Activated CD4-positive, alpha-beta memory T cell treated with anti-CD3 and anti-CD28 coated beads, Interleukin-2, amount 10 ng/mL, durations not matched to agents 7 days and 5 days (primary cell): ENCODE measurements at regions not wholly inside any gene's neighbourhood (a gene's known extent, or its start where the extent isn't known, plus 50 kb on each side); places are given as distances from the start of the nearest gene placed in this dataset.

Source experiments
- CTCF ChIA-PET: fragments of 350-600 bp; sonication (Branson Sonifier 250); formaldehyde crosslinking; loops from one replicate; lab custom pipeline; 2021; ENCODE audit warnings: antibody characterized with exemption, inconsistent platforms; lab: Charles Lee
- POLR2A ChIA-PET: fragments of 350-600 bp; sonication (Branson Sonifier 250); formaldehyde crosslinking; loops from one replicate; lab custom pipeline; 2021; ENCODE audit warnings: antibody characterized with exemption; lab: Charles Lee
- DNase-seq: peaks from one replicate; pipeline ENCODE4 v3.0.0-alpha.2; 2020
- H3K27ac Mint-ChIP-seq: one replicate; pipeline ENCODE4 v1.8.0; 2021; ENCODE audit warnings: mild to moderate bottlenecking, mixed read lengths
- H3K27me3 Mint-ChIP-seq: one replicate; pipeline ENCODE4 v1.8.0; 2021; ENCODE audit warnings: mixed read lengths
- H3K36me3 Mint-ChIP-seq: one replicate; pipeline ENCODE4 v1.8.0; 2021; ENCODE audit warnings: low read depth, mixed read lengths
- H3K4me1 Mint-ChIP-seq: one replicate; pipeline ENCODE4 v1.8.0; 2021; ENCODE audit warnings: mixed read lengths
- H3K4me3 Mint-ChIP-seq: one replicate; pipeline ENCODE4 v1.8.0; 2021; ENCODE audit warnings: mild to moderate bottlenecking, mixed read lengths
- H3K9me3 Mint-ChIP-seq: one replicate; pipeline ENCODE4 v1.8.0; 2021; ENCODE audit warnings: mixed read lengths

DNA sequence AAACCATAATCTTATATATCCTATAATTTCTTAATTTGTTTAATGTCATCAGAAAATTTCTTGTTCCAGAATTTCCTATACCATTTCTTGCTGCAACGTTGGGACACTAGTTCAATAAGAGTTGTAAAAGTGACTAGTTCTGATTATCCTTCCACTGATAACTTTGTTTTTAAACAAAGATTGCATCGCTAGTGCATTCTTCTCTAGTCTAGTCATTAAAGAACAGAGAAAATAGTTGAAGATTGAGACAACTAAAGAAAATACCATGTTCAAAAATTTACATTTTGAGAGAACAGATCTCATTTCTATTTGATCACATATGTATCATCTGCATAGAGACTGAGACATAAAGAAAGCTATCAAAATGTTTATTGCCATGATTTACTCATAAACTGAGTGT lies 1888.2 kb downstream of the EFNA5 start:
- Mint-ChIP-seq H3K36me3 (no peaks in the 10 kb centered on the region), H3K4me3 (no peak overlapping the region), H3K4me1 (no peaks in the 10 kb centered on the region), H3K9me3 (peaks cover under 1% of the 10 kb centered on the region), H3K27me3 (no peaks in the 10 kb centered on the region), H3K27ac (no peak overlapping the region)
- DNase-seq: no peak
- POLR2A ChIA-PET: no interaction called here
- CTCF ChIA-PET: no interaction called here

- Mint-ChIP-seq H3K9me3 (peaks cover 2% of the 10 kb centered on the region), H3K27me3 (no peaks in the 10 kb centered on the region), H3K4me1 (no peaks in the 10 kb centered on the region), H3K27ac (no peak overlapping the region), H3K36me3 (no peaks in the 10 kb centered on the region), H3K4me3 (no peak overlapping the region)
- no peak for DNase-seq
- ChIA-PET POLR2A (no interaction called here), CTCF (no interaction called here)
Observed at GRCh38 chr5:105773241-105773640, 1897.5 kb downstream of the EFNA5 start.

DNA sequence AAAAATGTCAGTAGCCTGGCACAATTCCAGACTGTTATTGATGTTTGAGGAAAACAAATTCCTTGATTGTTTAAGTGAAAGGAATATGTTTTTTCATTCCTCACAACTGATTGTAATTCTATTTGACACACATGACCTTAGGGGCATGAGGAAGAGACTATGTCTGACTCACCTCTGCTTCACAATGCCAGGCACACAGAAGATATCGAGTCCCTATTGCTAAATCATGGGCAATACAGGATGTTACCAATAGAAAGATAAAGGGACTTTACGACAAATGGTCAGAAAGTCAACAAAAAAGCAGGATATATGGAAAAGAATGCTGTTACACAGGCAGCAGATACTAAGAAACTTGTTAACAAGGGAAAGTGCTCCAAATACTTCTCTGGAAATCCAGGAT lies 1903.5 kb downstream of the EFNA5 start:
- H3K27me3 Mint-ChIP-seq: no peaks in the 10 kb centered on the region
- ChIA-PET CTCF (no interaction called here), POLR2A (no interaction called here)
- DNase-seq: no peak
- H3K4me1 Mint-ChIP-seq: no peaks in the 10 kb centered on the region
- peaks cover 13% of the 10 kb centered on the region for H3K9me3 Mint-ChIP-seq
- no peaks in the 10 kb centered on the region for H3K36me3 Mint-ChIP-seq
- no peak overlapping the region for H3K27ac Mint-ChIP-seq
- H3K4me3 Mint-ChIP-seq: no peak overlapping the region

- ChIA-PET POLR2A (no interaction called here), CTCF (no interaction called here)
- H3K36me3 Mint-ChIP-seq: no peaks in the 10 kb centered on the region
- H3K9me3 Mint-ChIP-seq: peaks cover 30% of the 10 kb centered on the region
- no peak overlapping the region for H3K27ac Mint-ChIP-seq
- H3K27me3 Mint-ChIP-seq: no peaks in the 10 kb centered on the region
- DNase-seq: no peak
- no peaks in the 10 kb centered on the region for H3K4me1 Mint-ChIP-seq
- no peak overlapping the region for H3K4me3 Mint-ChIP-seq
Observed at GRCh38 chr5:105762728-105763127, 1908.0 kb downstream of the EFNA5 start.

DNA sequence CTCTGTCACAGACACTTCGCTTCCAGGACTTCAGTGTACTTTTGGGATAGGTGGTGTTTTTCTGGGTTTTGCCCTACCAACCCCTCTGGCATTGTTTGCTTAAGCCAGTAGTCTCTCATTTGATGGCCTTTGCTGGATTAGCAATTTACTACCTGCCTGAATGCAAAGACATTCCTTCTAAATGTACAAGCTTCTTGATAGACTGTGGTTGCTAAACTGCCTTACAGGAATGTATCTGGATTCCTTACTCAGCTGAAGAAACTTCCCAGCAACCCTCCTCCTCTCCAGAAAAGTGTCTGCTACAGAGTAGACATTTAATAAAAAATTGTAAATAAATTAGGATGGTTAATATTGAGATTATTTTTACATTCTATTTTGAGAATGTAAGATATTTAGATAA lies 1916.7 kb downstream of the EFNA5 start:
- ChIA-PET POLR2A (no interaction called here), CTCF (no interaction called here)
- Mint-ChIP-seq H3K4me1 (no peaks in the 10 kb centered on the region), H3K27ac (no peak overlapping the region), H3K9me3 (peaks cover 9% of the 10 kb centered on the region), H3K4me3 (no peak overlapping the region), H3K36me3 (no peaks in the 10 kb centered on the region), H3K27me3 (no peaks in the 10 kb centered on the region)
- DNase-seq: no peak

GRCh38 chr5:105752801-105753200 lies 1917.9 kb downstream of the EFNA5 start:
- Mint-ChIP-seq H3K4me3 (no peak overlapping the region), H3K36me3 (no peaks in the 10 kb centered on the region), H3K27me3 (no peaks in the 10 kb centered on the region), H3K9me3 (peaks cover 6% of the 10 kb centered on the region), H3K4me1 (no peaks in the 10 kb centered on the region), H3K27ac (no peak overlapping the region)
- ChIA-PET CTCF (no interaction called here), POLR2A (no interaction called here)
- no peak for DNase-seq

DNA sequence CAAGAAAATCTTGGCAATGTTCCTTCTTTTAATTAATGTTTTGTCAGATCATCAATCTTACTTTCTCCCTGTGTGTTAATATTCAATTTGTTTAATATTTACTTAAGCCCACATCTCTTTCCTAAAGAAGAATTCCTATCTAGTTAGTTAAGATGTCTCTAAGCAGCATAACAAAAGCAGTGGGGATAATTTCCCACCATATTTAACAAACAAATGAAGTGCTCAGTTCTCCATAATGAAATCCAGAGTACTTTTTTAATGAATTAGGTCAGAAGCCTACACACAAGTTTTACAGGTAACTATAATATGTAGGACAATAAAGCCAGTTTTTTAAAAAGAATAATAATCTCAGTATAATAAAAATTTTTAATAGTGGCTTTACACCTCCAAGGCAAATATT lies 1918.8 kb downstream of the EFNA5 start:
- ChIA-PET POLR2A (no interaction called here), CTCF (no interaction called here)
- Mint-ChIP-seq H3K4me3 (no peak overlapping the region), H3K36me3 (no peaks in the 10 kb centered on the region), H3K27ac (no peak overlapping the region), H3K4me1 (no peaks in the 10 kb centered on the region), H3K27me3 (no peaks in the 10 kb centered on the region), H3K9me3 (peaks cover 9% of the 10 kb centered on the region)
- no peak for DNase-seq

DNA sequence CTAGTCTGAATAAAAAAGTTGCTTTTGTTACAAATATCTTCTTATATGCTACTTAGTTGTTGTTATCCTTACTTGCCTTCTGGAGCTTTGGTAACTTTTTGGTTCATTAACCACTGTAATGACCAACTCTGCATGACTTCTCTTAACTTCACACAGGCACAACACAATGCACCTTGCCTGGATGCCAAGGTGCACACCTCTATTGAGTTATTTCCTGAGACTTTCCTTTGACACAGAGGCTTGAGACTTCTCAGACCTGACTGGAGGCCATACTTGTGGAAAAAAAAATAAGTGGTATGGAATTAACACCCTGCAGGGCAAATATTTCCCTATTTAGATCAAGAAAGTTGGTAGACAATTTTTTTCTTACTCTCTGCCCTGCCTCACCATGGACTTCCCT lies 1925.6 kb downstream of the EFNA5 start:
- H3K4me1 Mint-ChIP-seq: no peaks in the 10 kb centered on the region
- H3K9me3 Mint-ChIP-seq: peaks cover 11% of the 10 kb centered on the region
- no peaks in the 10 kb centered on the region for H3K36me3 Mint-ChIP-seq
- H3K4me3 Mint-ChIP-seq: no peak overlapping the region
- ChIA-PET POLR2A (no interaction called here), CTCF (no interaction called here)
- DNase-seq: no peak
- no peak overlapping the region for H3K27ac Mint-ChIP-seq
- no peaks in the 10 kb centered on the region for H3K27me3 Mint-ChIP-seq

- H3K27ac Mint-ChIP-seq: no peak overlapping the region
- no peaks in the 10 kb centered on the region for H3K36me3 Mint-ChIP-seq
- H3K27me3 Mint-ChIP-seq: no peaks in the 10 kb centered on the region
- peaks cover 2% of the 10 kb centered on the region for H3K9me3 Mint-ChIP-seq
- H3K4me1 Mint-ChIP-seq: no peaks in the 10 kb centered on the region
- no peak overlapping the region for H3K4me3 Mint-ChIP-seq
- ChIA-PET POLR2A (no interaction called here), CTCF (no interaction called here)
- DNase-seq: no peak
Observed at GRCh38 chr5:105740242-105740641, 1930.5 kb downstream of the EFNA5 start.

DNA sequence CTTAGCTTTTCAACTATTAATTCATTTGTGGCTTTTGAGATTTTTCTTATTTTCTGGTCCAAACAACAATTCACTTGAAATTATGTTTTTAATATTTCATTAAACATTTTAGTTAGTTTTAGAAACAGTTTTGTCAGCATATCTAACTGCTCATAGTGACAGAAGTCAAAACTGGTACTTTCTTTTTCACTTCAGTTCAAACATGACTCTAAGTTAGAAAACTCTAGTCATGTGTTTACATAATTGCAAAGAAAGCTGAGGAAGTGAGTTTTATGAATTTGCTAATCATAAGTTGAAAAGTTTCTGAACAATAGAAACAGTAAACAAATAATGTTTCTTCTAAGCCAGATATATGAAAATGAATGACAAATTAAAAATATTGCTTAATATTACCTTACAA lies 1931.0 kb downstream of the EFNA5 start:
- CTCF ChIA-PET: no interaction called here
- POLR2A ChIA-PET: no interaction called here
- H3K9me3 Mint-ChIP-seq: peaks cover 2% of the 10 kb centered on the region
- H3K27ac Mint-ChIP-seq: no peak overlapping the region
- no peaks in the 10 kb centered on the region for H3K27me3 Mint-ChIP-seq
- H3K4me1 Mint-ChIP-seq: no peaks in the 10 kb centered on the region
- DNase-seq: no peak
- no peak overlapping the region for H3K4me3 Mint-ChIP-seq
- H3K36me3 Mint-ChIP-seq: no peaks in the 10 kb centered on the region

GRCh38 chr5:105735704-105736103 lies 1935.0 kb downstream of the EFNA5 start:
- H3K27me3 Mint-ChIP-seq: no peaks in the 10 kb centered on the region
- POLR2A ChIA-PET: no interaction called here
- H3K4me3 Mint-ChIP-seq: no peak overlapping the region
- H3K36me3 Mint-ChIP-seq: no peaks in the 10 kb centered on the region
- peaks cover 4% of the 10 kb centered on the region for H3K9me3 Mint-ChIP-seq
- H3K27ac Mint-ChIP-seq: no peak overlapping the region
- no peak for DNase-seq
- CTCF ChIA-PET: no interaction called here
- no peaks in the 10 kb centered on the region for H3K4me1 Mint-ChIP-seq

- ChIA-PET POLR2A (no interaction called here), CTCF (no interaction called here)
- Mint-ChIP-seq H3K4me3 (no peak overlapping the region), H3K27me3 (no peaks in the 10 kb centered on the region), H3K4me1 (no peaks in the 10 kb centered on the region), H3K9me3 (peaks cover 6% of the 10 kb centered on the region), H3K36me3 (no peaks in the 10 kb centered on the region), H3K27ac (no peak overlapping the region)
- no peak for DNase-seq
Observed at GRCh38 chr5:105730982-105731381, 1939.8 kb downstream of the EFNA5 start.

DNA sequence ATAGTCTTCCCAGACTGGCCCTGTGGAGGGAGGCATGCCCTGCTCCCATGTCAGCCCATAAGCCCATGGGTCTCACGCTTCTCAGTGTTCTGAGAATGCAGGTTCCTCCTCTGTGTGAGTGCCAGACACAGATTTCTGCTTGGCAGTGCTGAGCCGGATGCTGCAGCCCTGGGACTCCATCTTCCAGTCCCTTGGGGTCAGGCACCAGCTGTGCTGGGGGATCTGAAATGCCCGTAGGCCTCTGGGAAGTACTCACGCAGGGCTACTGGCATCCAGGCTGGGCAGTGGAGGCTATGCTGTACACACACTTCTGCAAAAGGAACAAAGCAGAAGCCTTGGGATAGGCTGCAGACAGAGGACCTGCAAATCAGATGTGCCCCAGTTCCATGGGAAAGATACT lies 1944.6 kb downstream of the EFNA5 start:
- no peak for DNase-seq
- no peaks in the 10 kb centered on the region for H3K4me1 Mint-ChIP-seq
- H3K27me3 Mint-ChIP-seq: no peaks in the 10 kb centered on the region
- H3K9me3 Mint-ChIP-seq: peaks cover 16% of the 10 kb centered on the region
- ChIA-PET CTCF (no interaction called here), POLR2A (no interaction called here)
- H3K27ac Mint-ChIP-seq: no peak overlapping the region
- no peaks in the 10 kb centered on the region for H3K36me3 Mint-ChIP-seq
- no peak overlapping the region for H3K4me3 Mint-ChIP-seq

DNA sequence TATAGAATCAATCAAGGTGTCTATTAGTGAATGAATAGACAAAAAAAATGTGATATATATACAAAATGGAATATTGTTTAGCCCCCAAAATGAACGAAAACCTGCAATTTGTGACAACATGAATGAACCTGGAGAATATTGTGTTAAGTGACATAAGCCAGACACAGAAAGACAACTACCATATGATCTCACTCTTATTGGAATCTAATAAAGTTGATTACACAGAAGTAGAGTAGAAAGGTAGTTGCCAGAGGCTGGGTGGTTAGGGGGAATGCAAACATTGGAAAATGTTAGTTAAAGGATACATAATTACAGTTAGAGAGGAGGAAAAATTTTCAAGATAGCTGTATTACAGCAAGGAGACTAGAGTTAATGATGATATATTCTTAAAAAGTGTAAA lies 1962.3 kb downstream of the EFNA5 start:
- H3K27ac Mint-ChIP-seq: no peak overlapping the region
- DNase-seq: no peak
- POLR2A ChIA-PET: no interaction called here
- H3K4me1 Mint-ChIP-seq: no peaks in the 10 kb centered on the region
- H3K4me3 Mint-ChIP-seq: no peak overlapping the region
- CTCF ChIA-PET: no interaction called here
- H3K27me3 Mint-ChIP-seq: no peaks in the 10 kb centered on the region
- no peaks in the 10 kb centered on the region for H3K36me3 Mint-ChIP-seq
- H3K9me3 Mint-ChIP-seq: peaks cover 10% of the 10 kb centered on the region

DNA sequence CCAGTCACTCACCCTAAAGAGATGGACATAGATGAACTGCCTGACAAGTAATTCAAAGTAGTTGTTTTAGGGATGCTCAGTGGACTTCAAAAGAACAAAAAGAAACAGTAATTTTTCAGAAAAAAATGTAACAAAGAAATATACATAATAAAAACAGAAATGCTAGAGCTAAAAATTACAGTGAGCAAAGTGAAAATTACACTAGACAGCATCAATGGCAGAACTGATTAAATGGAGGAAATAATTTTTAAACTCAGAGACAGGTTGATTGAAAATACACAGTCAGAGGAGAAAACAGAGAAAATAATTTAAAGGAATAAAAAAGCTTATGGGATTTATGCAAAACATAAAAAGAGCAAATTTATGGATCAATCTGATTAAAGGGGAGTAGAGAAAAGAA lies 1968.4 kb downstream of the EFNA5 start:
- POLR2A ChIA-PET: no interaction called here

More for the DNA sequence above, 1968.4 kb downstream of the EFNA5 start:
- H3K36me3 Mint-ChIP-seq: no peaks in the 10 kb centered on the region
- peaks cover 8% of the 10 kb centered on the region for H3K9me3 Mint-ChIP-seq
- CTCF ChIA-PET: no interaction called here
- H3K27ac Mint-ChIP-seq: no peak overlapping the region
- H3K4me3 Mint-ChIP-seq: no peak overlapping the region
- no peaks in the 10 kb centered on the region for H3K27me3 Mint-ChIP-seq
- H3K4me1 Mint-ChIP-seq: no peaks in the 10 kb centered on the region
- DNase-seq: no peak
